OCI-LY3 (cell line): ENCODE measurements at regions not wholly inside any gene's neighbourhood (a gene's known extent, or its start where the extent isn't known, plus 50 kb on each side); places are given as distances from the start of the nearest gene placed in this dataset.
"Not testable (repeated sequence)": the region's sequence is repeated elsewhere in the genome, so short reads cannot be mapped to it uniquely, and the experiment has no call there.

ENCODE experiments used
- EZH2phosphoT487 ChIP-seq: fragments of 200-600 bp; shearing (Covaris generic); IDR thresholded peaks from 2 replicates; pipeline ENCODE4 v1.6.1; 2018; ENCODE audit warnings: antibody characterized with exemption, mixed run types, low read depth
- TF ChIP-seq, protein P1 (sequence below): fragments of 200-600, 300-600 bp; sonication (generic); IDR thresholded peaks from 2 replicates; pipeline ENCODE4 v1.5.1; 2014; ENCODE audit warnings: antibody characterized with exemption, low read length, low read depth

DNA sequence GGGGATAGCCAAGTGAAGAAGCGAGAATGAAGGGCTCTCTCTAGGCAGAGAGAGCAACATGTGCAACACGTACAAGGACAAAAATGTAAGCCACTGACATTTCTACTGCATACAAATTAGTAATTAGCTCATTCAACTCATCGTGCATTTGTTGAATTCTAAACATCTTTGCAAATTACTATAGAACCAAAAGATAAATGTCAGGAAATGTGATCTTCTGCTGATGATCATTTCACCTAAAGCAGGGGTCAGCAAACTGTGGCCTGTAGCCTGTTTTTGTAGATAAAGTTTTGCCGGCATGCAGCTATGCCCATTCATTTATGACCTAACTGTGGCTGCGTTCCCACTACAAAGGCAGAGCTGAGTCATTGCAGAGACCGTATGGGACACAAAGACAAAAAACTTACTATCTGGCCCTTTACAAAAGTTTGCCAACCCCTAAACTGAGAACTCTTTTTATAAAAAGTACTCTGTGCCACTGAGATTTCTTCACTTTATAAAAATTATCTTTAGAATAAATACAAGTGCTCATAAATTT, 87.7 kb upstream of the NBPF12 start:
- TF ChIP-seq, protein P1, sequence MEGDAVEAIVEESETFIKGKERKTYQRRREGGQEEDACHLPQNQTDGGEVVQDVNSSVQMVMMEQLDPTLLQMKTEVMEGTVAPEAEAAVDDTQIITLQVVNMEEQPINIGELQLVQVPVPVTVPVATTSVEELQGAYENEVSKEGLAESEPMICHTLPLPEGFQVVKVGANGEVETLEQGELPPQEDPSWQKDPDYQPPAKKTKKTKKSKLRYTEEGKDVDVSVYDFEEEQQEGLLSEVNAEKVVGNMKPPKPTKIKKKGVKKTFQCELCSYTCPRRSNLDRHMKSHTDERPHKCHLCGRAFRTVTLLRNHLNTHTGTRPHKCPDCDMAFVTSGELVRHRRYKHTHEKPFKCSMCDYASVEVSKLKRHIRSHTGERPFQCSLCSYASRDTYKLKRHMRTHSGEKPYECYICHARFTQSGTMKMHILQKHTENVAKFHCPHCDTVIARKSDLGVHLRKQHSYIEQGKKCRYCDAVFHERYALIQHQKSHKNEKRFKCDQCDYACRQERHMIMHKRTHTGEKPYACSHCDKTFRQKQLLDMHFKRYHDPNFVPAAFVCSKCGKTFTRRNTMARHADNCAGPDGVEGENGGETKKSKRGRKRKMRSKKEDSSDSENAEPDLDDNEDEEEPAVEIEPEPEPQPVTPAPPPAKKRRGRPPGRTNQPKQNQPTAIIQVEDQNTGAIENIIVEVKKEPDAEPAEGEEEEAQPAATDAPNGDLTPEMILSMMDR = not testable (repeated sequence)
- not testable (repeated sequence) for TF ChIP-seq EZH2phosphoT487
